ENCODE measurements at regions not wholly inside any gene's neighbourhood (a gene's known extent, or its start where the extent isn't known, plus 50 kb on each side); places are given as distances from the start of the nearest gene placed in this dataset.

DNA sequence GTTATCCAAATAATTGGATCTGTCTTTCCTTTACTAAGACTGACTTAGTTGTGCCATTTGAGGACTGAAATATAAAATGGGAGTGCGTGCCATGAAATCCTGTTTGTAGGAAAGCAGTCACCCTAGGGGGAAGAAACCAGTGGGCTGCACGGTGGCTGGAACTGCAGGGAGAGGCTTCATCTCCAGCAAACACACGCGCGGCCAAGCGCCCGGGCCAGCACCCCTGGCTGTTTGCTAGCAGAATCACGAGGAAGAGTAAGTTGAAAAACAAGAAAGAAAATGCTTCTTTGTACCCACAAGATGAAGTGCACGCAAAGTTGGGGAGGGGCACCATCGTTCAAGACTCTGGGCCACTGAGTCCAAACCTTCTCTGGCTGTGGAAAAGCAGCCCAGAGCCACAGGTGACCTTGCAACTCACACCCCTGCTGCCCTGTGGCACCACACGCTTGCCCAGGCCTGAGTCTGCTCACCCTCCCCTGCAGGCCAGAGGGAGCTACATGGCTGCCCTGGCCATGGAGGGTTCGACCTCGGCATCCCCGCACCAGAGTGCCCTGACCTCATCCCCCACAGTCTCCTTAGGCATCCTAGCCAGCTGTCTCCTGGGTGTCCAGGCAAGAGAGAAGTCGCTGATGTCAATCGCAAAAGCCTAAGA lies 55.2 kb downstream of the IRX2 start:
- DNase-seq = no peak

DNA sequence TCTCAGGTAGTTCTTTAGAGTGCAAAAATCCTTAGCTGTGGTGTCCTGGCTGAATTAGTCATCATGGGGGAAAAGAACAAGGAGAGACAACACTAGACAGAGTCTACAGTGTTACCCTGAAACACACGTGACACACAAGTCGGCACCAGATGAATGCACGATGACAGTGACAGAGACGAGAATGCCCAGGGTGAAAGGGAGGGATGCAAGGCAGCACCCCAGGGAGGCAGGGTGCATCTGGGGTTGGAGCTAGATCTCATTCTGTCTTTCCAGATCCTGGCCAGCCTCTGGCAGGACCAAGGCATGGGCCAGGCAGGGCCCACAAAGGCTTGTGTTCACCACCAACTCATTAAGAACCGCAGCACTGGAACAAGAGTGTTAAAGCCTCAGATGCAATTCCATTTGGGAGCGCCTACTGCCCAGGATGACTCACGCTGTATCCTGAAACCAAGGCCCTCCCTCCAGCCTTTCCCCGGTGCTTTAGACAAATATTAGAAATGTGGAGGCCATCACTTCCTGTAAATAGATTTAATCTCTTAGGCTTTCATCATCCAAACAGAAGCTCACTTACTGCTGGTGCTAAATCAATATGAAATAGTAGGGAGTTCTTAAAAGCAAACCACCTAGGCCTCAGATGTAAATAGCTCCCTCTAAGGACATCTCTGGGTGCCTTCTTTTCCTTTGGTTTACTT lies 56.1 kb downstream of the IRX2 start:
- no peak for DNase-seq

DNA sequence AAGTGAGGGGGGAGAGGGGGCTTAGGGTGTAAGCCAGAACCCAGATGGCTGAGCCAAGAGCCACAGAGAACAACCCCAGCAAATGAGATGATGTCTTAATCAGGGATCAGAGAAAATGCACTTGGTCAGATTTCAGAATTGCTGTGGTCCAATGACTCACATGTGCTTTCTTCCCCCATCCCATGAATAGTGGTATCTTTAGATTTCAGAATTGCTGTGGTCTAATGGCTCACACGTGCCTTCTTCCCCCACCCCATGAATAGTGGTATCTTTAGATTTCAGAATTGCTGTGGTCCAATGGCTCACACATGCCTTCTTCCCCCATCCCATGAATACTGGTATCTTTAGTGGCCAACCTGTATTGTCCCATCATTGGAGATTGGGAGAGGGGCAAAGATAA lies 59.9 kb downstream of the IRX2 start:
- no peak for DNase-seq

DNA sequence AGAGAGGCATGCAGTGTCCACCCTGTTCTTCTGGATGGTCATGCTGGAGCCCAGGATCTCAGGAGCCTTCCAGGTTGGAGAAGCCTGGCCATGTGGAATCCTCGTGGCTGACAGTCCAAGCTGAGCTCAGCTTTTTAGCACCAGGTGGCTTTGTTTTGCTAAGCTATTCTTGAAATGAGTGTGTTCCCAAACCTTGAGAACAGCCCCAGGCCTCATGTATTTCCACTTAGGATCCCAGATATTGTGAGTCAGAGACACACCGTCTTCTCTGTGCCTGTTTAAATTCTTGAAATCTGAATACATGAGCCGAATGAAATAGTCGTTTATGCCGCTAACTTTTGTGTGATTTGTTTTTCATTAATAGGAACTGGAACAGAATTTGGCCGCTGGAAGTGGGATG lies 61.2 kb downstream of the IRX2 start:
- DNase-seq = no peak

DNA sequence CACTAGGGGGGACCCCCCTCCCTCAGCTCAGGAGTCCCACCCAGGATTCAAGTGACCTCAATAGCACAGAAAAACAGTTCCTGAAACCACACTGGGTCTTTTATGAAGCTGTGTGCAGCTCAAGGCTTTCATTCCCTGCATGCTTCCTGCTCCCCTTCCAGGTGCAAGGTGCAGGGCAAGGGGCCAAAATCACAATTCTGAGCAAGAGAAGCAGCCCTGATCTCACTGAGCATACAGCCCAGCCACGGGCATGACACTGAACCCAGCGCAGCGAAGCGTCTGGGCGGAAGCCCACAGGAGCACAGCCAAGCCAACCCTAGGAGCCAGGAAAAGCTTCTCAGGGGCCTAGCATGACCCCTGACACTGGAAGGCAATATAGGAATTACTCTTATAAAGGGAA lies 62.9 kb downstream of the IRX2 start:
- DNase-seq = no peak

DNA sequence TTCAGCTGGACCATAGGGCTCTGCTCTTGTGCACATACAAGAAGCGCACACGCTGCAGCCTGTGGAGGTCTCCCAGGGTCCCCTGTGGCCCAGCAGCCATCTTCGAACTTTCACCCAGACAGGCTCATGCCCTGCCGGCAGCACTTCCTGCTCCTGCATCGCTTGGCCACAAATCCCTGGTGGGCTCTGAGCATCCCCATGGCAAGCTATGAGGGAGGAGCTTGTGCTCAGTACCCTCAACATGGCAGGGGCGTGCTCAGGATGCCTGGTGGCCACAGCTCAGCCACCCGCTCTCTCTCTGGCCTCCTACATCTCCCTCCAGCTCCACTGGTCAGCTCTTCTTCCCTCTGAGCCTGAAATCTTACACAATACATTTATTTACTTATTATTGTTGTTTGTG lies 63.7 kb downstream of the IRX2 start:
- no peak for DNase-seq

DNA sequence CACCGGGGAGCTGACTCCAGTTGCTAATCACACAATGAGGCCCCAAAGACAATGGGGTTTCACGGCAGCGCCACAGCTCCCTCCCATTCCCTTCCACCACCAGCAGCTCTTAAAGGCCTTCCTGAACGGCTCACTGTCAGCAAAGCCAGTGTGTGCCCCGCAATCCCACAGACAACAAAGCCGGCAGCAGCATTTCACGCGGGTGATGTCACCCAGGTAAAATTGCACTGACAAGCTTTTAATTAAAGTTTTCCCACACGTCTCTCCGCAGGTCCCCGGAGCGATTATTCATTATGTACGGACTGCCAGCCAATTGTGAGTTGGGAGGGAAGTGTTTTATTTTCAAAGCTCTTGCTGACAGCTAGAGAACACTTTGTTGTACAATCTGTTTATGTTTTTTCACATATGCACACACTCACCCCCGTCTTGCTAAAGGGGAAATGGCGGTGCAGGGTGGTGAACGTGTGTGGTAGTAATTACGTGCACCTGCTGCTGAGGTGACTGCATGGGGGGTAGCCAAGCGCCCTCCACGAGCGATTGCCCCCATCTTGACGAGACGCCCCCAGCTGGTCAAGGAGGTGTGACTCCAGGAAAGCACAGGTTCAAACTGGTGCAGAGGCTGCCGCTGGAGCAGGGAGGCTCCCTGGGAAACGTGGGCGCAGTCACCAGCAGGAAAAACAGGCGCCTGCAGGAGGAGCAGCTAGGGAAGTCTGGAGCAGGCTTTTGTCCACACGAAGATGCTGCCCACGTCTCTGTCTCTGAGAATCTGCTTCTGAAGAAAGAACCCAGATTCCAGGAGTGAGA lies 65.0 kb downstream of the IRX2 start:
- DNase-seq = no peak

DNA sequence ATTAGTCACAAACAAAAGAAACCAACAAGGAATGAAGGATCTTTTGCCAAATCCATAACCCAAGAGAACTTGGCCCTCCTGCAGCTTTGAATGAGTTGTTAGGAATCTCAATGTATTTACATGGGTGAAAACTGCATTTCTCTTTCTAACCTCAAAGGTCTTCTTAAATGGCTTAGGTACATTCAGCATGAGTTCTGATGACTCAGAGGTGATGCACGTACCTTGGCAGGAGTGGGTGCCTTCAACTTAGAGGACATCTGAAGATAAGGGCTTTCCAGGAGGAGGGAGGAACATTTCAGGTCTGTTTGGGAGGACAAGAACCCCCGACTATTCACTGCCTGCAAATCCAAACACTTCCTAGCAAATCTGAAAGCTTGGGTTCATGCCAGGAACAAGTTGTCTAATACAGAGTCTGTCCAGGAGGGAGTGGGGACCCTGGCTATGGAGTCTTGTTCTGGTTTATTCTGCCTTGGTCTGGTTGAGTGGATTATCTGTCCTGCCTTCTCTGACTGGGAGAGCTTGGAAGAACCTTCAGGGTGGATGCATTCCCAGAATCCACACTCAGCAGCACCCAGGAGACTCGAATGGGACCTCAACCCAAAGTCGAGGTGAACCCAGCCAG lies 65.7 kb downstream of the IRX2 start:
- DNase-seq = peak; percentile 18

DNA sequence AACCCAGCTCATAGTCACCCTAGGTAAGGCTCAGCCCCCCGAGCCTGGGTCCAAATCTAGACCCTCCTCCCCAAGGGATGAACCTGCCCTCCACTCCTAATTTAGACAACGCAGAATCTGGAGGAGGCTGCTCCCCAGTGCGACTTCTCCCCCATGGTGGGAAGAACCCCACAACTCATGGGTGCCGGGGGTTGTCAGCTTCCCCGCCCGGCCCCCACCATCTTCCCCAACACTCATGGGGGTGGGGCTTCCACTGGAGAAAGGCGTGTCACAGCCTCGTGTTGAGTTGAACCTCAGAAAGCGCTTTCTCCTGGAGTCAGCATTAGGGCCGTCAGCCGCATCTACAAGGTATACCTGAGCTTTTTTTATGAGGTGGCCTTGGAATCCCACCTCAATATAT lies 66.9 kb downstream of the IRX2 start:
- DNase-seq = no peak

DNA sequence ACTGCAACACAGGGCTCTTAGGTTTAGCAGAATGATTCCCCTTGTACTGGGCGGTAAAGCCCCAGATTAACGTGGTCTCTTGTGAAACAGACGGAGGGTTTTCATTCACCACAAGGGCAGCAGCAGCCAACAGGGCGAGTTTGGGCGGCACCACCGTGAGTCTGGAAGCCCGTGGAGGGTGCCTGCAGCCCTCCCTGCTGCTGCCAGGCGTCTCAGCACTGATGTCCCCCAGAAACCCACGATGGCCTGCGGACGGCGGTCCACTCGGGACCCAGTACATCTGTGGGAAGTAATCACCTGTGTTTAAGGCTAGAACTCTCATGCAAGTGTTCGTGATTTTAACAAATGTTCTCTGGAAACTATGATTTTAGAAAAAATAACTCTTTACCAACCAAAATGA lies 67.8 kb downstream of the IRX2 start:
- no peak for DNase-seq

DNA sequence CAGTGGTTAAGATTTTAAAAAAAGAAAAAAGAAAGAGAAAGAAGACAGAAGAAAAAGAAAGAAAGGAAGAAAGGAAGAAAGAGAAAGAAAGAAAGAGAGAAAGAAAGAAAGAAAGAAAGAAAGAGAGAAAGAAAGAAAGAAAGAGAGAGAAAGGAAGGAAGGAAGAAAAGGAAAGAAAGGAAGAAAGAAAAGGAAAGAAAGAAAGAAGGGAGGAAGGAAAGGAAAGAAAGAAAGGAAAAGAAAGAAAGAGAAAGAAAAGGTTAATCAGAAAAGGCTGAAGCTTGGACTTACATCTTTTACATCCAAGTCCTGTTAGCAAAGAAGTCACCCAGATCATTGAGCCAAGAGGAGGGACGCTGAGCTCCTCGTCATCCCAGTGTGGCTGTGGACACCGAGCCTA lies 70.0 kb downstream of the IRX2 start:
- DNase-seq = no peak

DNA sequence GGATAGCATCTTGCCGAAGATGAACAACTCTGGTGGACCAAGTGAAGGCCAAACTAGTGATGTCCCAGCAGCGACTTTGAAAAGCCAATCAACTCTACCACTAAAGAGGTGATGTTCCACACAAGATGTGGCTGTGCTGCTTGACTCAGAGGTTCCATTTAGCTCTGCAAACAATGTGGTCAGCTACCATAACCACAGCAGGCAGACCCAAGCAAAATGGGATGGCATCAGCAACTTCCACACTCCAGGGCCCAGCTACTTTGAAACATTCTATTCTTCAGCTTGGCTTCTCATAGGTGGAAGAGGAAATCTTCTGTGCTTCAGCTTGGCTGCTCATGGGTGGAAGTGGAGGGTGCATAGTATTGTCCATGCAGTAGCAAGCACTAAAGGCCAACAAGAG lies 70.5 kb downstream of the IRX2 start:
- DNase-seq = no peak

DNA sequence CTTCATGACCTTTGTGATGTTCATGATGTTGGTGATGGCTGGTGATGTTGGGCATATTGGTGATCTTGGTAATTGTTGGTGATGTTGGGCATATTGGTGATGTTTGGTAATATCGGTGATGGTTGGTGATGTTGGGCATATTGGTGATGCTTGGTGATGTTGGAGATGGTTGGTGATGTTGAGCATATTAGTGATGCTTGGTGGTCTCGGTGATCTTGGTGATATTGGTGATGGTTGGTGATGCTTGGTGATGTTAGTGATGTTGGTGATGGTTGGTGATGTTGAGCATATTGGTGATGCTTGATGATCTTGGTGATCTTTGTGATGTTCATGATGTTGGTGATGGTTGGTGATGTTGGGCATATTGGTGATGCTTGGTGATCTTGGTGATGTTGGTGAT lies 73.8 kb downstream of the IRX2 start:
- DNase-seq = no peak

DNA sequence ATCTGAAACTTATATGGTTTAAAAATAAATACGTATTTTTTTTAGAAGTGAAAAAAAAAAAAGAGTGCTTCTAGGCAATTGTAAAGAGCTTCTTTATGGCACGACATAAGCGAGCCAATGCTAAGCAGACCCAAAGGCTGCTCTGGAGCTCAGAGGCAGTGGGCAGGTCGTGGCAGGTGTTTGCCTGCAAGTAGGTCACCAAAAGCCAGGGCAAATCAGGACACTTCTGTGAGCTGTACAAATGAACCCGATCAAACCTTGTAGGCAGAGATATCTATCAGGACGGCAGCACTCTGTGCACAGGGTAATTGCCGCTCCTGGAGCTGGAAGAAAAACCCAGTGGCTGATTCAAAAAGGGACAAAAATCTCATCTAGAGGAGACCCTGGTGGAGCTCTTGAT lies 75.9 kb downstream of the IRX2 start:
- peak; percentile 79 for DNase-seq

DNA sequence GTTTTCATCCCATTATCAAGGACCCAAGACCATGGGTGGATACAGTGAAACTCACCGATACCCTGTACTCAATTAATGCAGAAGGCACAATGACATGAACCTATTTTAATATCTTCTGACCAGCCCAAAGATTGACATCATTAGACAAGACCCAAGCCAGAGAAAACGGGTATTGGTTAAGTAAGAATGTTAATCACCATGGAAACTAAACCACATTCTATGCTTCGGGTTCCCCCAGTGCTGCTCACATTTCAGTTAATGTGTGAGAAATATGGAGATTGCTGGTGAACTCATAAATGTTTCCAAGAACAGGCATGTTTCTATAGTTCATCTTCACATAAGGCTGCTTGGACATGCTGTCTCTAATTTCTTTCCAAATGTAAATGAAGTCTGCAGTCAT lies 77.0 kb downstream of the IRX2 start:
- DNase-seq = no peak

DNA sequence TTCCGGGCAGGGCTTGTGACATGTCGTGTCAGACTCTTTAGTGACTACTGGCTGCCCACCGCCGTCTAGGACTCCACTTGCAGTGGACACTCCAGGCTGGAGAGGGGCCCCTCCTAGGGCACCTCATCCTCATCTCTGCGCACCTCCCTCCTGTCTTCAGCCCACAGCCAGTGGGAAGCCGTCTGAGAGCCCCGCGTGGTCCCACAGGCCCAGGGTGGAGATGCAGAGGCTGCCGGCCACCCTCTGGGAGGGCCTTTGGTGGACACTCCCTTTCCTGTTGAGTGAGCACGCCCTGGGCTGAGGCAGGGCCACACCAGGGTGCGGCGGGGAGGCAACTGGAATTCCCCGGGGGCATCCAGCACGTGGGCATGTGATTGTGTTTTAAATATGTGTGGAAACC lies 80.5 kb downstream of the IRX2 start:
- DNase-seq = no peak

DNA sequence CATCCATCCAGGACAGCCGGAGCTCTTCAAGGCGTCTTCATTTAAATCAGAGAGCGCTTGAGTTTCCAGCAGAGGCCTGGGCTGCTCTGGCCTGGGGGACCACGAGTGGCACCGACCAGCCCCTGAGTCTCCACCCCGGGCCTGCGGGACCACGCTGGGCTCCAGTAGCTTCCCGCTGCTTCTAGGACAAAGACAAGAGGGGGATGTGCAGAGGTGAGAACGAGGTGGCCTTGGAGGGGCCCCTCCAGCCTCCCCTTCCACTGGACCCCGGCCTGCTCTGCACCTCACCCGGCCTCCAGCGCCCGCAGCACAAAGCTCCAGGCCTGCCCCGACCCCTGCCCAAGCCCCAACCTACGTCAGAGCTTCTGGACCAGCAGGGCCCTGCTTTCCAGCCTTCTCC lies 81.6 kb downstream of the IRX2 start:
- no peak for DNase-seq

DNA sequence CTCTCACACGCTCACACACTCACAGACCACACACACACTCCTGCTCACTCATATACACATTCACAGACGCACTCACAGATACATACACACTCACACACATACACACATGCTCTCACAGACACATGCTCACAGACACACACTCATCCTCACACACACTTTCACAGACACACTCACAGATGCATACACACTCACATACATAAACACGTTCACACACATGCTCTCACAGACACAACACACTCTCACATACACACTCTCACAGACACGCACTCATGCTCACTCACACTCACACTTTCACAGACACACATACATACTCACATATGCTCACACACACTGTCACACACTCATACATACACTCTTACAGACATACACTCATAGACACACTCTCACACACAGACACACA lies 82.2 kb downstream of the IRX2 start:
- no peak for DNase-seq

DNA sequence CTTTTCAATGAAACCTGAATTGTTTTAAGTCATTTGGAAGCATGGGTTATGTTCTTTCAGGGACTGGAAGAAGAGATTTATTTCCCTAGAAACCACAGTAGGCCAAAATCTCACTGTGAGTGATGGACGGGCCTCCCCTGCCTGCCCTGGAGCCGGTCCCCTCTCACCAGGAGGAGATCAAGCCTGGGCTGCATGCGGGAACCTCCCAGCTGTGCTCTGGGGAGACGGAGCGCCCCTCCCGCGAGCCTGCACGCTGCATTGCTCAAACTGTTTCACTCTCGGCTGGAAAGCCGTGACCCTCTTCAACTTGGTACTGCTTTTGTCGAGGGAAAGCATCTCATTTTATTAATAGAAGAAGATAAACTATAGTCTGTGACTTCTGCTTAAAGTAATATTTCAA lies 85.4 kb downstream of the IRX2 start:
- DNase-seq = no peak

DNA sequence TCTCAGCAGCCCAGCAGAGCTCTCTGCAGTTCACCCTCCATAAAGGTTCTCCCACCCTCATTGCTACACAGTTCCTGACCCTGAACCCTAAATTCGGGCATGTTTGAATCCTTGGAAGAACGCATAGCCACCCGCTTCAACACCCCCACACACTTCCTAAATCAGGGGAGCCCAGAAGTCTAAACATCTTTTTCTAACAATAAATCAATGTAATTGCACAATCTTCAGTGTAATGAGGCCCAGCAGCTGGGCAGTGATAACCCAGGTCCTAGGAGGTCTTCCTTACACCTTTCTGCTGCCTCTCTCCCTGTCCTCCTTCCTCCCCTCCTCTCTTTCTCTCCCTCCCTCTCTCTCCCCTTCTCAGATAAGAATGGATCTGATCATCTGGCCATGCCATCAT lies 88.0 kb downstream of the IRX2 start:
- no peak for DNase-seq

DNA sequence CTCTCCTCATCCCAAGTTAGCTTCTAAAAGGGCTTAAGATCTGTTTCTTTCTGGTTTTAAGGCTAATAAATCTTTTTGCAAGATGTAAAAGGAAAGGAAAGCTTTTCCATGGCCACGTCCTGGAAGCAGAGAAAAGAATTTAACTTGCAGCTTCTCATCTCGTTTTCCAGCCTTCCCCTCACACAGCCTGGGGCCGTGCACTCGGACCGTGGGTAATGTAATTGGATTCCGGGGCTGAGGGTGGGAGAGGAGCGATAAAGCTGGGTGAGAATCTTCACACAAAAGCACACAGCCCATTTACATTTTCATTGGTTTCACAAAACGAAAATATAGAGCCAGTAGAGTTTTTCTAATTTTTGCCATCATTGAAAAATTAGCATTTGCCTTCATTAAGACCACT lies 91.2 kb downstream of the IRX2 start:
- no peak for DNase-seq

DNA sequence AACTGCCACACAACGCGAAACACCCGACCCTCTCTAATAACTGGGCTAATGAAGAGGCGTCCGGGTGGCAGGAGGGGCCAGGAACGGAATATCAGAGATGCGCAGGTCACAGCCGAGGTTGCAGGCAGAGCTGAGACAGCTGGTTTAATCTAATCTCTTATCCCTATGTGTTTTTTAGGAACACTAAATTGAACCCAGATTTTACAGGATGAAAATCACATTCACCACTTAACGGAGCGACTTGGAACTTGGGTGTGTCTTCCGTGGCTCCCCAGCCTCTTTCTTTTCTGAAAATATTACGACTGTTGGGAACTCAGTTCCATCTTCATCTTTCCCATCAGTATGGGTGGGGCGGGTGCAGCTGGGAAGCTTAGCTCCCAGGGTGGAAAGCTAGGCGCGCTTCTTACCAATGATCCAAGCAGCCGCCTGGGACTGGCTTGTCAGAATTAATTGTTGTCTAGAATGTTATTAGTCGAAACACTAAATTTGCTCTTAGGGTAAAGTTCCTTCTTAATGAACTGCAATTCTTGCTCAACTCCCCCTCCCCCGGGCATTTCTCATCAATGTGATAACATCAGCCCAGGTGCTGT lies 92.5 kb downstream of the IRX2 start:
- DNase-seq = no peak

DNA sequence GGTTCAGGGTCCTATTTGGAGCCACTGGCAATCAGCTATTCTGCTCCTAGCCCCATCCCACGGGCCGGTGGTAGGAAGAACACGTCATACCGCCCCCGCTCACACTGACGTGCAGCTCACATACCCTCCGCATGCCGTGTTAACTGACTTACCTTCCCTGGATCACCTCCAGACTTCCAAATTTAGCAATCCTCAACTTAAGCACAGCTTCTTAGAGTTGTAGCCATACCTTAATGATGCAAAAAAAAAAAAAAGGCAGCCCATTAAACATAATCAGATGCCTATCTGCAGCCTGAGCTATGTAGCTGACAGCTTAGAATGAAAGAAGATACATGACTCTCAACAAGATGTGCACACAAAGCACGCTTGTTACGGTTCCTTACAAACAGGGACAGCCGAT lies 93.0 kb downstream of the IRX2 start:
- DNase-seq = no peak

DNA sequence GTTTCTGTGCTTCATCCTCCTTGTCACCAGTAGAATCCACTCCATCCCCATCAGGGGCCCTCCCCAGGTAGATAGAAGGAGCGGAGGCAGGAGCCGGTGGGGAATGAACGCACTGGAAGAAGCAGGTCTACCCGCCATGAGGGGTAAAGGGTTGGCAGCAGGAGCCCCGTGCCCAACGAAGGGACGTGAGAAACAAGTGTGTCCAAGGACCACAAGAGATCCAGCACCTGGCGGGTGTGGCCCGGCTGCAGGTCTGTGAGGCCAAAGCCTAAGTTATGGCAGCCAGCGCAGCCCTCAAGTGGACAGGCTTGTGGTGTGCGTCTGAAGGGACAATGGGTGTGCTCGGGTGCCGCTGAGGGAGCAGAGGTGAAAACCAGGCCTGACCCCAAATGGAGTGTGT lies 94.3 kb downstream of the IRX2 start:
- DNase-seq = no peak

Measured in DMS79 (cell line).